Endothelial cell of umbilical vein (primary cell): ENCODE measurements at regions not wholly inside any gene's neighbourhood (a gene's known extent, or its start where the extent isn't known, plus 50 kb on each side); places are given as distances from the start of the nearest gene placed in this dataset.

Experiments
- BruUV-seq: library from RNA; stranded (reverse); fragments of 400-500 nt; replicated peaks from 2 replicates; lab custom pipeline; 2021; lab: Mats Ljungman, UMichigan
- CTCF ChIA-PET: fragments of 300-600, 350-600 bp; sonication (Branson Sonifier 250); formaldehyde crosslinking; loops from one replicate; lab custom pipeline; 2021; ENCODE audit warnings: antibody characterized with exemption, inconsistent platforms; lab: Charles Lee
- POLR2A ChIA-PET: fragments of 300-600, 350-600 bp; sonication (Branson Sonifier 250); formaldehyde crosslinking; loops from one replicate; lab custom pipeline; 2021; ENCODE audit warnings: antibody characterized with exemption, inconsistent platforms; lab: Charles Lee
- DNase-seq: peaks from one replicate; pipeline ENCODE4 v3.0.0-alpha.2; 2011; ENCODE audit warnings: low read depth, low spot score
- FAIRE-seq: peaks from 2 replicates; lab custom pipeline; 2011; peaks lifted over from hg19 to GRCh38; lab: Jason Lieb, UNC
- H2AFZ ChIP-seq: 2 replicates; pipeline ENCODE4 v1.6.0; 2012; ENCODE audit warnings: low read depth, low read length, control low read depth, inconsistent platforms
- H3K27ac ChIP-seq: 2 replicates; pipeline ENCODE4 v1.5.1; 2011; ENCODE audit warnings: low read depth, mild to moderate bottlenecking, control low read depth, low read length, moderate library complexity; ENCODE audit not compliant: insufficient read depth
- H3K27me3 ChIP-seq, 2 experiments: 2 replicates each; pipeline versions ENCODE4 v1.6.0 to v1.6.1; 2011; ENCODE audit warnings: low read length in 2 of 2, mixed read lengths in 1 of 2; ENCODE audit not compliant: control insufficient read depth in 2 of 2, insufficient read depth in 2 of 2
- H3K36me3 ChIP-seq, 2 experiments: 2 replicates in 1 of 2; 3 replicates in 1 of 2; pipeline ENCODE4 v1.5.1; 2011; ENCODE audit warnings: low read length in 2 of 2, mild to moderate bottlenecking in 1 of 2, moderate library complexity in 1 of 2; ENCODE audit not compliant: control insufficient read depth in 2 of 2, insufficient read depth in 2 of 2; ENCODE audit errors: extremely low read depth in 1 of 2
- H3K4me1 ChIP-seq: 3 replicates; pipeline ENCODE4 v1.5.1; 2011; ENCODE audit warnings: mild to moderate bottlenecking, low read length; ENCODE audit not compliant: control insufficient read depth, insufficient read depth; ENCODE audit errors: extremely low read depth
- H3K4me2 ChIP-seq: 2 replicates; pipeline ENCODE4 v1.6.1; 2011; ENCODE audit warnings: low read length, control low read depth, mixed read lengths; ENCODE audit not compliant: insufficient read depth
- H3K4me3 ChIP-seq, 3 experiments: fragments of 200-600 bp in 1 of 3; sonication (generic), shearing (Covaris generic) in 1 of 3; replicated peaks in 1 of 3; 2 replicates each; pipeline ENCODE4 v1.5.1; 2011 to 2016; ENCODE audit warnings: control low read depth in 3 of 3, low read length in 3 of 3, mild to moderate bottlenecking in 2 of 3, inconsistent platforms in 1 of 3, low read depth in 1 of 3, moderate library complexity in 1 of 3; ENCODE audit not compliant: insufficient read depth in 1 of 3
- H3K79me2 ChIP-seq: 2 replicates; pipeline ENCODE4 v1.6.0; 2012; ENCODE audit warnings: low read length, inconsistent platforms; ENCODE audit not compliant: control insufficient read depth, insufficient read depth
- H3K9ac ChIP-seq: replicated peaks from 2 replicates; pipeline ENCODE3; 2011; ENCODE audit warnings: low read length, control low read depth; ENCODE audit not compliant: insufficient read depth; ENCODE audit errors: extremely low read depth
- H3K9me1 ChIP-seq: replicated peaks from 3 replicates; pipeline ENCODE4 v1.6.0; 2011; ENCODE audit warnings: mild to moderate bottlenecking, low read length; ENCODE audit not compliant: control insufficient read depth, insufficient read depth; ENCODE audit errors: extremely low read depth
- H3K9me3 ChIP-seq: replicated peaks from 2 replicates; pipeline ENCODE4 v1.5.1; 2012; ENCODE audit warnings: low read length, inconsistent platforms; ENCODE audit not compliant: control insufficient read depth, insufficient read depth
- H4K20me1 ChIP-seq: replicated peaks from 2 replicates; pipeline ENCODE3; 2011; ENCODE audit warnings: mild to moderate bottlenecking, low read length; ENCODE audit not compliant: control insufficient read depth, insufficient read depth; ENCODE audit errors: extremely low read depth
- CTCF ChIP-seq, 2 donors: IDR thresholded peaks; 1 replicate in 1 of 2; 2 replicates in 1 of 2; pipeline ENCODE4 v1.5.1; 2011; ENCODE audit warnings: low read length in 2 of 2, mild to moderate bottlenecking in 2 of 2, moderate library complexity in 2 of 2, control low read depth in 1 of 2, inconsistent platforms in 1 of 2, low read depth in 1 of 2; ENCODE audit not compliant: insufficient read depth in 1 of 2; ENCODE audit errors: extremely low read depth in 1 of 2
- EZH2 ChIP-seq: IDR thresholded peaks from 2 replicates; pipeline ENCODE4 v1.6.1; 2012; ENCODE audit warnings: borderline replicate concordance, low read depth, mild to moderate bottlenecking, moderate library complexity, low read length, inconsistent platforms; ENCODE audit not compliant: severe bottlenecking
- FOS ChIP-seq: IDR thresholded peaks from 2 replicates; pipeline ENCODE4 v1.6.1; 2011; ENCODE audit warnings: mild to moderate bottlenecking, low read length, moderate library complexity, borderline replicate concordance; ENCODE audit not compliant: insufficient read depth
- GATA2 ChIP-seq: IDR thresholded peaks from 2 replicates; pipeline ENCODE4 v1.7.0; 2011; ENCODE audit warnings: low read depth, mild to moderate bottlenecking, moderate library complexity, mixed read lengths, low read length; ENCODE audit not compliant: insufficient read length, insufficient read depth
- JUN ChIP-seq: IDR thresholded peaks from 2 replicates; pipeline ENCODE4 v1.6.1; 2011; ENCODE audit warnings: borderline replicate concordance, low read depth; ENCODE audit not compliant: insufficient read length, insufficient read depth
- MAX ChIP-seq: IDR thresholded peaks from 2 replicates; pipeline ENCODE4 v1.6.1; 2011; ENCODE audit not compliant: insufficient read depth, insufficient read length
- MYC ChIP-seq: IDR thresholded peaks from one replicate; pipeline ENCODE4 v1.6.1; 2011; ENCODE audit warnings: mild to moderate bottlenecking, low read depth, low read length
- POLR2A ChIP-seq: IDR thresholded peaks from 2 replicates; pipeline ENCODE4 v1.6.1; 2012; ENCODE audit warnings: low read depth, mild to moderate bottlenecking, control low read depth, low read length
- POLR2AphosphoS5 ChIP-seq: IDR thresholded peaks from 2 replicates; pipeline ENCODE4 v1.6.1; 2012; ENCODE audit warnings: low read depth, mild to moderate bottlenecking, control low read depth, low read length, moderate library complexity; ENCODE audit not compliant: insufficient read depth
- dilution Hi-C: fragments of 300-500 bp; cut with MboI; formaldehyde crosslinking; loops from one replicate; pipeline ENCODE4 v1.15.0; 2019; ENCODE audit warnings: low sequenced_read_pairs; ENCODE audit not compliant: extremely low pct_ligation_motif_present
- intact Hi-C: fragments of 100-400 bp; cut with micrococcal nuclease; formaldehyde crosslinking; loops from one replicate; pipeline ENCODE4 v1.10.0; 2022

- no peak overlapping the region for H3K9ac ChIP-seq
- CTCF ChIA-PET = interaction anchor here (1.2 to 1.4 kb wide), 2 partner anchors 10 to 294 kb away, joined by 3 read pairs; no protein-coding TSS in a partner anchor
- dilution Hi-C loops (no loop called here), intact Hi-C loops (no loop called here)
- no peak overlapping the region for H3K27ac ChIP-seq
- H3K9me3 ChIP-seq = no peaks in the 10 kb centered on the region
- H3K4me3 ChIP-seq = no peak overlapping the region
- POLR2A ChIA-PET = no interaction called here
- H4K20me1 ChIP-seq = no peaks in the 10 kb centered on the region
- no peak for FAIRE-seq
- DNase-seq = no peak
- no peak overlapping the region for H2AFZ ChIP-seq
- H3K9me1 ChIP-seq = no peaks in the 10 kb centered on the region
- TF ChIP-seq EZH2 (no peak), JUN (no peak), MYC (no peak), POLR2AphosphoS5 (no peak), FOS (no peak), GATA2 (no peak), POLR2A (no peak), MAX (no peak), CTCF (IDR thresholded peaks at IDR 0.05; ENCODE audit: extremely low read depth in 1 of 2, insufficient read depth in 1 of 2, low read depth in 1 of 2, low read length in 2 of 2) (no peak)
- H3K27me3 ChIP-seq = peaks cover 3 to 11% of the 10 kb centered on the region in 2 experiments
- H3K4me1 ChIP-seq = no peaks in the 10 kb centered on the region
- H3K4me2 ChIP-seq = no peak overlapping the region
- no TSS peak for BruUV-seq
- no peaks in the 10 kb centered on the region for H3K36me3 ChIP-seq
- no peaks in the 10 kb centered on the region for H3K79me2 ChIP-seq
Observed at GRCh38 chr1:116191294-116191693, 80.1 kb downstream of the MAB21L3 start.
